AG08396 (cell line): ENCODE measurements at regions not wholly inside any gene's neighbourhood (a gene's known extent, or its start where the extent isn't known, plus 50 kb on each side); places are given as distances from the start of the nearest gene placed in this dataset.
"Not testable (repeated sequence)": the region's sequence is repeated elsewhere in the genome, so short reads cannot be mapped to it uniquely, and the experiment has no call there.

ENCODE experiments used
- DNase-seq: peaks from one replicate; pipeline ENCODE4 v3.0.0; 2012; ENCODE audit warnings: low spot score, mixed read lengths

GRCh38 chr5:125863579-125863978, 559.6 kb upstream of the GRAMD2B start:
- DNase-seq: no peak

DNA sequence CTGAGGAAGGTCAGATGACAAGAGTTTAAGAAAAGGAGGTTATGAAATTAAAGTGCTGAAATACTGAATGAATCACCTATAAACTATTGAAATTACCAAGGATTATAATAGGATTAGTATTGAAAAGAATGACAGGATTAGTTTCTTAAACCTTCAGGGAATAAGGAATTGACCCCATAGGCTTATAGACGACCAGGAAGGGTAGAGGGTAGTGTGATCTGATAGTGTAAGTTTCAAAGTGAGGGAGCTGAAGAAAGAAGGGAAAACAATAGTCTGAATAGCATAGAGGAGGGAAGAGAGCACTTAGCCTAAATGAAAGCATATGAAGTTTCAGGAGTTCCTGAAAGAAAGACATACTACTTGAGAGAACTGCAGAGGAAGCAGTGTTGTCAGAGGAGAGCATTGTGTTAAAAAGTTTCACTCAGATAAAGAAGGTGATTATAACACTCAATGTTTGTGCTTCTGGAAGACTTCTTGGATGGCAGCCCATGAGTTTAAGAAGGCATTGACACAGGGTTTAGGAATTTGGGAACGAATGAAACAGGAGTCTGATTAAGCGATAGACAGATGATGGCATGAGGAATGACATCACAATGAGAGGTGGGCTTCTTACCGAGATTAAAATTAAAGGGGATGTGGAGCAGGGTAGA, 557.9 kb upstream of the GRAMD2B start:
- no peak for DNase-seq

DNA sequence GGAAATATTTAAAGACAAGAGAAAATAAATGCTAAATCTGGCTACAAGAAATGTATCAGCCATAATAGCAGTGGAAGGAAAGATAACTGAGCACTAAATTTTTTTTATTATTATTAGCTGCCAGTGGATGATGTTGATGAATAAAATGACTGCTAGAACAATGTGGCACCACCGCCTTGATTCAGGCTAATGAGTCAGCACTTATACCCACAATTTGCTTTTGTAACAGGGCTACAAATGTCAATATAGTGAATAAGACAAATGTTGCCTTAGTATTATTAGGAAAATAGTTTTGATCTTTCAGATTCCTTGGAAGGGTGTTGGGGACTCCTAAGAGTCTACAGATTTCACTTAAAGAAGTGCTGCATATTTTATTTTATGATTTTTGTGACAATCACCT, 555.2 kb upstream of the GRAMD2B start:
- DNase-seq: no peak

DNA sequence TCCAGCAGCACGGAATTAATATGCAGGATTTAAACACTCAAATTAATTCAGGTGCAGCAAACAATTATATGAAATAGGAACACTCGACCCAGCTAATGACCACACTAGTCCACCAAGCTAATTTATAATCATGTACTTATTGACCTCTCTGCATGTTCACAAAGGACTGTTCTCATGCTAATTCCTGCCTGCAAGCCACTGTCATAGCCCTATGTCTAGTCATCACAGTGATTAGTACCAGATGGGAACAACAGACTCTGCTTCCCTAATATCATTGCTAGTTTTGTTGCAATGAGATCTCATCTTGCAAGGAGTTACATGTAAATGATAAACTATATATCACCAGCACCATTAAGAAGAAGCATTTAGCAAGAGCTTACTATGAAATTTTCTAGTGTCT, 553.0 kb upstream of the GRAMD2B start:
- DNase-seq: peak; percentile 6

DNA sequence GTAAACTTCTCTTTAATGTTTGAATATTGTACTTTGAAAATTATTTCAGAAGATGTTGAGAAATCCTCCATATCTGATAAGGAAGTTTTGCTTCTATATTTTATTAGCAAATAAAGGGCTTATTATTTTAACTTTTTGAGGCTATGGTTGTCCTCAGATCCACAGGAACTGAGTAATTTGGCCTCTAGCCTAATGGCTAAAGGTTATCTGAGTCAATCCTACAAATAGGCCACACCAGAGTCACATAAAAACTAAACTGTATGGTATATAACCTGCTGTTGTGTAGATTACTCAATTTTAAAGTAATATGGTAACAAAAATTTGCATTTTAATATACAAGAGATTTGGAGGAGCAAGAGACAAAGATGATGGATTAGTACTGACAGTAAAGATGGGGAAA, 549.2 kb upstream of the GRAMD2B start:
- no peak for DNase-seq

DNA sequence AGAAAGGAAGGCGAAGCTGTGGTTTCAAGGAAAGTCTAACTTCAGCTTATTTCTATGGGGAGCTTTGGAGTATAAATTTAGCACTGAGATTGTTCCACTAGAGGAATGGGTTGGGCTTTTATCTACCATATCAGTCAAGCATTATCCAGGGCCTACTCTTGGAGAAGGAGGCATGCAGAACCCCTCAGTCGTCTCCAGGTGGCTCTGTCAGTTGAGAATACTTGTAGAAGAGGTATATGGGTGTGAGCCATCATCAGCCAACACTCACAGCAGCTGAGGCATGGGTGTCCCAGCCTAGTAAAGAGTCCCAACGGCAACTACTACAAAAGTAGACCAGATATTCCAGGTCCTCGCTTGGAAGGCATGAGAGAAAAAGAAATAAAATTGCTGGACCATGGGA, 548.5 kb upstream of the GRAMD2B start:
- DNase-seq: no peak

- no peak for DNase-seq
Measured at GRCh38 chr5:125877248-125877647, 546.0 kb upstream of the GRAMD2B start.

DNA sequence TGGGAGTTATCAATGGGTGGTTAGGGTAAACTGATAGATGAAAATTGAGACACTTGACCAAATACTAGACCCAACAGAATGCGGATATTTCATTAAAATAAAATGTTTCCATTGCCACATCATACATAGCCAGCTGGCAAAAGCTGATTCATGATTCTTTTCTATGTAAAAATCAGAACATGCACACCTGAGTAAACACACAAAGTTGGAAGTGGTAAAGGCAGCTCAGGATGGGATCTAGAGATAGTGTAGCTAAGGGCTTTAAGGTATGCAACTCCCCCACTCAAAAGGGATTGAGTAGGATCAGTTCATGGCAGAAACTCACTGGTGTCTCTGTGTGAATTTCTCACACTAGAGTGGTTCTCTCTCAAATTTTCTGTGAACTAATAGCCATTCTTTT, 541.1 kb upstream of the GRAMD2B start:
- DNase-seq: no peak

DNA sequence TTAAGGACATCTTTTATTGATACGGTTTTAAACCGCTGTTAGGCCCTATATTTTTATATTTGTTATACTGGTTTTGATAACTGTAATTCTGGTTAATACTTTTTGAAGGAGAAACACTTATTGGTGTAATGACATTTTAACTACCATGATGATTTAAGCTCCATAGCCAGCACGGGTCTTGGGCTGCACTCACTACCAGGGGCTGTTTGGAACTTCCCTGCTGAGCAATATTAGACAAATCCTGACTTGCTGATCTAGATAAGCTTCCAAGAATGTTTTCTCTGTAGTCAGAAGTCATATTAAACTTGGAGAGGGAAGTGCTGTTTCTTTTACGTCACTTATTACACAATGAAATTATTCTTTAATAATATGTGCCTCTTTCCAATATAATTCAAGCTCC, 540.0 kb upstream of the GRAMD2B start:
- no peak for DNase-seq

DNA sequence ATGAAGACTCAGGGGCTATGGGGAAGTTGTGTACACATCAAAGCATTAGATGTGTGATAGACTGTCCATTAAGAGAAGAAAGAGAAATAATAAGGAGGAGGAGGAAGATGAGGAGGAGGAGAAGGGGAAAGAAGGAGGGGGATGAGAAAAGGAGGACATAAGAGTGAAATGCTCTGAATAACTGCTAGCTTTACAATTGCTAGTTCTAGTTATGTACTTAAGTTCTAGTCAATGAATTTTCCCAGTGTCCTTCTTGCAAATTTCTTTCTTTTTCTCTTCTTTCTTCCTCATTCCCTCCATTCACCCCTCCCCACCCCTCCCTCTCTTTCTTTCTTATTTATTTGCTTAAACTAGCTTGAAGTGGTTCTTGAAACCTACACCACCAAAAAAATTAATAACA, 534.9 kb upstream of the GRAMD2B start:
- no peak for DNase-seq

GRCh38 chr5:125890511-125890931, 532.7 kb upstream of the GRAMD2B start:
- no peak for DNase-seq

DNA sequence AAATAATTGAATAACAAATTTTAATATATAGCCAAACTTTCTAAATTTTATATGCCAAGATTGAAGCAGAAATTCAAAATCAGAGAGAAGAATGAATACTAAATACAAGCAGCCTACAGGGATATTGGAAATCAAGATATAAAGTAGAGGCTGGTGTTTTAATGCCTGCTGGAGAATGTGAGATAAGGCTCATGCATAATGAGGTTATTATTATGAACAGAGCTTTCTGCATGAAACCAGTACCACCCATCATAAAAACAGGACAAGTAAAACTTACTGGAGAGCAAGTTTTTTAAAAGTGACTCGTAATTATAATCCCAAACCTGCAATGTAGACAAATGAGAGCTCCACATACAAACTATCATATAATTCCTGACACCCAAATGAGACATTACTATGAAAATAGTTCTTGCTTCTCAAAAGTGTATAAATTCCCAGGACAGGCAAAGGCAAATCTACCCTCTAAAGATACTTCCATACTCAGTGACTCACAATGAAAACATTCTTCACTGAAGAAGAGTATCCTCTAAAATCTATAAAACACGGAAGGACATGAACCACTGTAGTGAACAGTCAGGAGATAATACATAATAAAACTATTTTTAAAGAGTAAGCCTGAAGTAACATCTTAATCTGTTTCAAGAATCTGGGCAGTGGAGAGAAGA, 532.0 kb upstream of the GRAMD2B start:
- no peak for DNase-seq

- DNase-seq: no peak
Measured at GRCh38 chr5:125894383-125894782, 528.8 kb upstream of the GRAMD2B start.

- DNase-seq: no peak
Measured at GRCh38 chr5:125896368-125896767, 526.8 kb upstream of the GRAMD2B start.

DNA sequence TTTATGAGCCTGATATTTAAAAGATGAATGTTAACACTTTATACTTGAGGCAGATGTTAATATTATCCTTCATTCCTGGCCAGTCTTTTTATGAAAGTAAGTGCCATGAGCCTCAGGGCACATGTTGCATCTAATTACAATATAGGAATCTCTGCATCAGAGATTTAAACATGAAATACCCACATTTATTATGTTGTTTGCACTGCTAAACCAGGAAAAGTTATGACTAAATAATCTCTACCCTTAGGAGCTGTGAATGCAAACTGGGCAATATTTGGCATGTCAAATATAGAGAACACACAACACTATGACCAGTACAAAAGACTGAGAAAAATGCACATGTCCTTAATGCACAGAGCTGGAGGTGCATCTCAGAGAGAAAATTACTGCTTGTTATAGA, 526.1 kb upstream of the GRAMD2B start:
- no peak for DNase-seq

GRCh38 chr5:125898851-125899405, 524.3 kb upstream of the GRAMD2B start:
- DNase-seq: no peak

DNA sequence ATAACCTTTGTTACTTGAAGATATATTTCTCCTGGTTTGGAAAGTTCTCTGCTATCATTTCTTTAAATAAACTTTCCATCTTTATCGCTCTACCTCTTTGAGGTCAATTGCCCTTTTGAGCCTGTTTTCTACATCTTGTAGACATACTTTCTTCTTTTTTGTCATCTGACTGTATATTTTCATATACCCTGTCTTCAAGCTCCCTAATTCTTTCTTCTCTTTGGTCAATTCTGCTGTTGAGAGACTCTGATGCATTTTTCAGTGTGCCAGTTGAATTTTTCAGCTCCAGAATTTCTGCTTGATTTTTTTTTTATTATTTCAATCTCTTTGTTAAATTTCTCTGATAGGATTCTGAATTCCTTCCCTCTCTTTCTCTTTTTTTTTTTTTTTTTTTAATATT, 511.2 kb upstream of the GRAMD2B start:
- no peak for DNase-seq

- DNase-seq: no peak
Measured at GRCh38 chr5:125913200-125913599, 510.0 kb upstream of the GRAMD2B start.

- DNase-seq: no peak
Measured at GRCh38 chr5:125914471-125914870, 508.7 kb upstream of the GRAMD2B start.

DNA sequence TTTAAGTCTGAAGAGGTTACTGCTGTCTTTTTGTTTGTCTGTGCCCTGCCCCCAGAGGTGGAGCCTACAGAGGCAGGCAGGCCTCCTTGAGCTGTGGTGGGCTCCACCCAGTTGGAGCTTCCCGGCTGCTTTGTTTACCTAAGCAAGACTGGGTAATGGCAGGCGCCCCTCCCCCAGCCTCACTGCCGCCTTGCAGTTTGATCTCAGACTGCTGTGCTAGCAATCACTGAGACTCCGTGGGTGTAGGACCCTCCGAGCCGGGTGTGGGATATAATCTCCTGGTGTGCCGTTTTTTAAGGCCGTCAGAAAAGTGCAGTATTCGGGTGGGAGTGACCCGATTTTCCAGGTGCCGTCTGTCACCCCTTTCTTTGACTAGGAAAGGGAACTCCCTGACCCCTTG, 499.3 kb upstream of the GRAMD2B start:
- DNase-seq: not testable (repeated sequence)

GRCh38 chr5:125926172-125926571, 497.0 kb upstream of the GRAMD2B start:
- no peak for DNase-seq

DNA sequence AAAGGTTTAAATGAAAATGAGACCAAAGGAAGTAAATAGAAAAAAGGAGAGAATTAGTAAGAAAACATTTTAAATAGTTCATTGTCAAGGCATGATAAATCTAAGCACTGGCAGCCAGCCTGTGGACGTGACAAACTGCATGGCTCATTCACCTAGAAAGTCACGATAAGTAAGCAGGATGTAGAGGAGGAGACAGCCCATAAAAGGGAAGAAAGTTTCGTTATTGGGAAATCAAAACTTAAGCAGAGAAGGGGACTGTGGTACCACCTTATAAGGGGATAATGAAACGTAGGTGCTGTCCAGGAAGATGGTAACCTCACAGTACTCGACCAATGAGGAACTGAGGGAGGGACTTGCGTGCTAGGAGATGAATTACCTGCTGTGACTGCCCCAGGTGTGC, 494.5 kb upstream of the GRAMD2B start:
- no peak for DNase-seq

GRCh38 chr5:125950012-125950615, 473.1 kb upstream of the GRAMD2B start:
- no peak for DNase-seq
